Lower lobe of right lung (tissue), 2 donors: ENCODE measurements at regions not wholly inside any gene's neighbourhood (a gene's known extent, or its start where the extent isn't known, plus 50 kb on each side); places are given as distances from the start of the nearest gene placed in this dataset.

Source experiments
- ATAC-seq, 2 donors: fragments of 200-7000 bp; cut with Tn5 transposase; one replicate each; pipeline ENCODE4 v1.9.1; 2020 to 2022; ENCODE audit warnings: mild to moderate bottlenecking in 2 of 2, moderate library complexity in 2 of 2
- DNase-seq: peaks from one replicate; pipeline ENCODE4 v3.0.0-alpha.2; 2020
- H3K27ac ChIP-seq: fragments of 200-600 bp; one replicate; pipeline ENCODE4 v1.8.0; 2022
- H3K27me3 ChIP-seq: fragments of 200-600 bp; one replicate; pipeline ENCODE4 v1.8.0; 2022; ENCODE audit warnings: low read depth
- H3K36me3 ChIP-seq: fragments of 200-600 bp; one replicate; pipeline ENCODE4 v1.8.0; 2022; ENCODE audit warnings: mild to moderate bottlenecking
- H3K4me1 ChIP-seq: fragments of 200-600 bp; one replicate; pipeline ENCODE4 v1.8.0; 2022
- H3K4me3 ChIP-seq: fragments of 200-600 bp; one replicate; pipeline ENCODE4 v1.8.0; 2022; ENCODE audit warnings: mild to moderate bottlenecking
- H3K9me3 ChIP-seq: fragments of 200-600 bp; one replicate; pipeline ENCODE4 v1.8.0; 2022
- CTCF ChIP-seq: fragments of 200-600 bp; IDR thresholded peaks from one replicate; pipeline ENCODE4 v1.8.0; 2022; ENCODE audit warnings: antibody characterized with exemption, mild to moderate bottlenecking
- intact Hi-C: fragments of 100-400 bp; cut with DNase I; formaldehyde crosslinking; loops from one replicate; pipeline ENCODE4 v1.11.0; 2022
- donor health status: DM: no; HTN: yes; CAD: no; lungs with severe emphysema.

- ATAC-seq, result peak; percentile 98 to 99
- Histone ChIP-seq H3K27ac (no peak overlapping the region), H3K27me3 (peaks cover 34% of the 10 kb centered on the region), H3K4me1 (no peaks in the 10 kb centered on the region), H3K4me3 (no peak overlapping the region), H3K36me3 (no peaks in the 10 kb centered on the region), H3K9me3 (no peaks in the 10 kb centered on the region)
- TF ChIP-seq CTCF, result peak; percentile 91
- intact Hi-C loops, result no loop called here
- peak; percentile 93 for DNase-seq
Measured at GRCh38 chr6:30396833-30397479, 52.0 kb downstream of the RPP21 start.

DNA sequence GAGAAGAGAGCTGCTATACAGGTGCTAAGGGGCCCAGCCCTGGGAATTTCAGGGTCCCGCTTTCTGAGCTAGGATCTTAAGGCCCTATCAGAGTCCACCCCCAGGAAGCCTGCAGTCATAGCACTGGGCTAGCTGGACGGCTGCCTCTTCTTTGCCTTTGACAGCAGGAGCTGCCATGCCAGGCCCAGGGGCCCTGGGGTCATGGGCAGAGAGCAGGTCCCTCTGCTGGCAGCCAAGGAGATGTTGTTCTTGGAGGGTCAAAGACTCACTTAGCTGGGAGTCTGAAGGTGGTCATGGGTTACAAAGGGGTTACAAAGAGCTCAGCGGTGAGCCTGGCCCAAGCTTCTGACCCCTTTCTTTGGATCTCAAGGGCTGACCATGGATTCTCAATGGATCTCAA lies 52.7 kb downstream of the RPP21 start:
- Histone ChIP-seq H3K27ac (no peak overlapping the region), H3K36me3 (no peaks in the 10 kb centered on the region), H3K27me3 (peaks cover 34% of the 10 kb centered on the region), H3K4me1 (no peaks in the 10 kb centered on the region), H3K9me3 (no peaks in the 10 kb centered on the region), H3K4me3 (no peak overlapping the region)
- ATAC-seq (no peak), DNase-seq (no peak)
- intact Hi-C loops, result no loop called here
- TF ChIP-seq CTCF, result no peak

- DNase-seq, result no peak
- no peak for ATAC-seq
- Histone ChIP-seq H3K9me3 (no peaks in the 10 kb centered on the region), H3K36me3 (no peaks in the 10 kb centered on the region), H3K27me3 (peaks cover 40% of the 10 kb centered on the region), H3K4me1 (no peaks in the 10 kb centered on the region), H3K4me3 (no peak overlapping the region), H3K27ac (no peak overlapping the region)
- no peak for TF ChIP-seq CTCF
- intact Hi-C loops, result no loop called here
Measured at GRCh38 chr6:30399390-30400058, 54.6 kb downstream of the RPP21 start.

DNA sequence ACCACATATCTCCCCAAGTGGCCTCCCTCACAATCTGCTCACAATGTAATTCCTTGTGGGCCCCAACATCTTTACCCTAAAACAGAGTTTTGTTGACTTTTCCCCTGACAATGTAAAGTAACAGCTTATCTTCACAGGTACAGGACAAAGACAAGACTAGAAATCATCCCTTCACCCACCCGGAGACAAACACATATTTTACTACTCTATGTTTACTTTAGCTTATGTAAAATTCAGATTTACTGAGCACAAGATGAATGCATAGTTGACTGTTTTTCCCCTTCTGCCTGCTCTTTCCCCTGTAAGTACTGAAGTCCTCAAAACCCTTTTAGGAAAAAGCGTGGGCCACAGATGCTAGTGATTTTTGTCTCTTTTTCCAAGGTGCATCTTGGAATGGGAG lies 61.0 kb downstream of the RPP21 start:
- ATAC-seq (no peak), DNase-seq (no peak)
- peaks cover 21% of the 10 kb centered on the region for H3K27me3 ChIP-seq
- H3K4me1 ChIP-seq, result no peaks in the 10 kb centered on the region
- no peak overlapping the region for H3K27ac ChIP-seq
- TF ChIP-seq CTCF, result no peak
- intact Hi-C loops, result no loop called here
- no peaks in the 10 kb centered on the region for H3K9me3 ChIP-seq
- no peaks in the 10 kb centered on the region for H3K36me3 ChIP-seq
- H3K4me3 ChIP-seq, result no peak overlapping the region

DNA sequence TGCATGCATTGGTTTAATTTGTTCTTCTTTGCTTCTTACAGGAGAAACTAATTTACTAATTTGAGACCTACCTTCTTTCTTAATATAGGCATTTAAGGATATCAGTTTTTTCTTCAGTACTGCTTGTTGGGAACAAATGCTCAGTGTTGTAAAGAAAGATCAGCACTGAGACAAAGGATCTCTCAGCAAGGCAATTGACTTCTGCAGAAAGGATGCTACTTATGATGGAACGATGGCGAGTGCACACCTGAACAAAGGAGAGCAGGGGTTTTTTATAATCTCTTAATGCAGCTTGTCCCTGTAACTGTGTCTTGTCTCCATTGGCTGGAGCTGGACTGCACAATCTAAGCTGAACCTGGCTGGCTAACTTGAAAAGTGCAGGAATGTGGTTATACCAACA lies 64.2 kb downstream of the RPP21 start:
- no peaks in the 10 kb centered on the region for H3K9me3 ChIP-seq
- no peak for DNase-seq
- no peak overlapping the region for H3K27ac ChIP-seq
- peaks cover 38% of the 10 kb centered on the region for H3K27me3 ChIP-seq
- no peak for ATAC-seq
- no peak overlapping the region for H3K4me3 ChIP-seq
- H3K4me1 ChIP-seq, result no peaks in the 10 kb centered on the region
- intact Hi-C loops, result no loop called here
- TF ChIP-seq CTCF, result no peak
- H3K36me3 ChIP-seq, result no peaks in the 10 kb centered on the region
